ENCODE measurements at regions not wholly inside any gene's neighbourhood (a gene's known extent, or its start where the extent isn't known, plus 50 kb on each side); places are given as distances from the start of the nearest gene placed in this dataset.

DNA sequence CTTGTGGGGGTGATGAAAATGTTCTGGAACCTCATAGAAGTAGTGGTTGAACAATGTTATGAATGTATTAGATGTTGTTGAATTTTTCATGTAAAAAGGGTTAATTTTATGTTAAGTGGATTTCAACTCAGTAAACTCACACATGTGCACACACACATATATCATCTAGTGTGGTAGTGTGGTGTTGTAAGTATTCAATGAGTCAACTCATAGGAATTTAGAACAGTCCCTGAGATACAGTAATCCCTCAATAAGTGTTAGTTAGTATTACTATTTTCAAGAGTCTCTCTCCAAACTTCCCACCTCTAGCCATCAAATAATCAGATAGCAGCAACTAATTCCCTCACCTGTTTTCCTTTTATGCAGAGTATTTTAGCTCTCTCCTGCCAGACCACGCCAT is 563.1 kb upstream of the JARID2 start:
- TF ChIP-seq, protein P1, sequence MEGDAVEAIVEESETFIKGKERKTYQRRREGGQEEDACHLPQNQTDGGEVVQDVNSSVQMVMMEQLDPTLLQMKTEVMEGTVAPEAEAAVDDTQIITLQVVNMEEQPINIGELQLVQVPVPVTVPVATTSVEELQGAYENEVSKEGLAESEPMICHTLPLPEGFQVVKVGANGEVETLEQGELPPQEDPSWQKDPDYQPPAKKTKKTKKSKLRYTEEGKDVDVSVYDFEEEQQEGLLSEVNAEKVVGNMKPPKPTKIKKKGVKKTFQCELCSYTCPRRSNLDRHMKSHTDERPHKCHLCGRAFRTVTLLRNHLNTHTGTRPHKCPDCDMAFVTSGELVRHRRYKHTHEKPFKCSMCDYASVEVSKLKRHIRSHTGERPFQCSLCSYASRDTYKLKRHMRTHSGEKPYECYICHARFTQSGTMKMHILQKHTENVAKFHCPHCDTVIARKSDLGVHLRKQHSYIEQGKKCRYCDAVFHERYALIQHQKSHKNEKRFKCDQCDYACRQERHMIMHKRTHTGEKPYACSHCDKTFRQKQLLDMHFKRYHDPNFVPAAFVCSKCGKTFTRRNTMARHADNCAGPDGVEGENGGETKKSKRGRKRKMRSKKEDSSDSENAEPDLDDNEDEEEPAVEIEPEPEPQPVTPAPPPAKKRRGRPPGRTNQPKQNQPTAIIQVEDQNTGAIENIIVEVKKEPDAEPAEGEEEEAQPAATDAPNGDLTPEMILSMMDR (IDR thresholded peaks at IDR 0.05; ENCODE audit: low read length) = no peak
- TF ChIP-seq EZH2 (optimal IDR thresholded peaks at IDR 0.05; ENCODE audit: low read depth, low read length) (no peak), EZH2phosphoT487 (IDR thresholded peaks at IDR 0.05; ENCODE audit: low read length) (no peak)

Measured in MM.1S (cell line).